Vagina (tissue), 2 donors: ENCODE measurements at regions not wholly inside any gene's neighbourhood (a gene's known extent, or its start where the extent isn't known, plus 50 kb on each side); places are given as distances from the start of the nearest gene placed in this dataset.
"Not testable (repeated sequence)": the region's sequence is repeated elsewhere in the genome, so short reads cannot be mapped to it uniquely, and the experiment has no call there.

Source experiments
- DNase-seq, 2 donors: peaks; one replicate each; pipeline ENCODE4 v3.0.0-alpha.2; 2017; ENCODE audit errors: extremely low spot score in 2 of 2
- H3K27ac ChIP-seq: fragments of 200-600 bp; sonication (generic); one replicate; pipeline ENCODE4 v1.5.1; 2019
- H3K27me3 ChIP-seq: fragments of 200-600 bp; sonication (generic); one replicate; pipeline ENCODE4 v1.5.1; 2019
- H3K36me3 ChIP-seq, 2 donors: fragments of 200-600 bp; sonication (generic); one replicate each; pipeline ENCODE4 v1.5.1; 2017 to 2019
- H3K4me1 ChIP-seq: fragments of 200-600 bp; sonication (generic); one replicate; pipeline ENCODE4 v1.5.1; 2019
- H3K4me3 ChIP-seq, 2 donors: fragments of 200-600 bp; sonication (generic); 1 replicate in 1 of 2; 2 replicates in 1 of 2; pipeline ENCODE4 v1.5.1; 2016 to 2019
- H3K9me3 ChIP-seq: fragments of 200-600 bp; sonication (generic); one replicate; pipeline ENCODE4 v1.5.1; 2019
- CTCF ChIP-seq, 3 experiments: fragments of 450-650 bp in 2 of 3; fragments of 200-600 bp in 1 of 3; sonication (generic) in 1 of 3; IDR thresholded peaks; one replicate each; pipeline ENCODE4 v1.5.1; 2017 to 2019; ENCODE audit warnings: antibody characterized with exemption in 3 of 3, mild to moderate bottlenecking in 2 of 3, moderate library complexity in 2 of 3
- POLR2A ChIP-seq, 2 donors: fragments of 450-650 bp; IDR thresholded peaks; one replicate each; pipeline ENCODE4 v1.6.1; 2017; ENCODE audit warnings: antibody characterized with exemption in 2 of 2, mild to moderate bottlenecking in 2 of 2, moderate library complexity in 2 of 2
- POLR2AphosphoS5 ChIP-seq, 2 donors: sonication (generic); formaldehyde crosslinking; IDR thresholded peaks; one replicate each; pipeline ENCODE4 v1.9.0; 2017; ENCODE audit warnings: antibody characterized with exemption in 2 of 2, mild to moderate bottlenecking in 2 of 2, low read depth in 1 of 2; ENCODE audit not compliant: insufficient read depth in 1 of 2
- intact Hi-C: fragments of 100-400 bp; cut with DNase I; formaldehyde crosslinking; loops from one replicate; pipeline ENCODE4 v1.15.1; 2023

GRCh38 chr14:47919334-47919846 is 244.0 kb upstream of the MDGA2 start:
- intact Hi-C loops = no loop called here

DNA sequence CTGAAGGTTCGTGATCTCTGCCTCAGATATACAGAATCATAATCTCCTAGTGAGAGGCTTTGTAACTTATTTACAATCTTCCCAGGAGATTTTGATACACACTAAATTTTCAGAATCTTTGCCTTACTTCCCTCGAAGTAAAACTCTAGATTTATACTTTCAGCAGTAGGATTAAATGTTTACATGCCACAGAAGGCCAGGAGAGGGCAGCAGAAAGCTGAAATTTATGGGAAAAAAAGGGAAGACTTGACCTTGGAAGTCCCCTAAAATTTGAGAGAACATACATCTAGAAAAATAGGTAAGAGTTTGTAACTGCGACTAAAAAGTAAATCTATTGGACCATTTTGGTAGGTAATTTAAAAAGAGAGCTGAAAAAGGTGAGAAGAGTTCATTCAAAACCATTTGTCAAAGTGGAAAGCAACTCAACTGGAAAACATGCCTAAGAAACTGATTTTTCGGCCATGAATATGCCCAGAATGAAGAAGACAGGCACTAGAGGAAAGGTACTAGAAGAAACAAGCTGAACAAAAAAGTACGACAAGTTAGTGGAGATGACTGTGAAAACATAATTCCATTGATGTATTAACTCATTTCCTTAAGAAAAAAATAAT is 242.0 kb upstream of the MDGA2 start:
- Histone ChIP-seq H3K4me3 (no peak overlapping the region), H3K27me3 (no peaks in the 10 kb centered on the region), H3K4me1 (no peaks in the 10 kb centered on the region), H3K9me3 (no peaks in the 10 kb centered on the region), H3K27ac (no peak overlapping the region), H3K36me3 (no peaks in the 10 kb centered on the region)
- DNase-seq = no peak
- TF ChIP-seq POLR2AphosphoS5 (IDR thresholded peaks at IDR 0.05; ENCODE audit: insufficient read depth in 1 of 2, low read depth in 1 of 2) (no peak), POLR2A (IDR thresholded peaks at IDR 0.05) (no peak), CTCF (IDR thresholded peaks at IDR 0.05) (no peak)
- intact Hi-C loops = no loop called here

More at GRCh38 chr14:47919334-47919846, 244.0 kb upstream of the MDGA2 start:
- Histone ChIP-seq H3K27ac (no peak overlapping the region), H3K36me3 (no peaks in the 10 kb centered on the region), H3K4me3 (no peak overlapping the region), H3K4me1 (no peaks in the 10 kb centered on the region), H3K9me3 (no peaks in the 10 kb centered on the region), H3K27me3 (no peaks in the 10 kb centered on the region)
- TF ChIP-seq POLR2AphosphoS5 (IDR thresholded peaks at IDR 0.05; ENCODE audit: insufficient read depth in 1 of 2, low read depth in 1 of 2) (no peak), CTCF (IDR thresholded peaks at IDR 0.05) (no peak), POLR2A (IDR thresholded peaks at IDR 0.05) (no peak)
- DNase-seq = no peak

GRCh38 chr14:47901141-47901540 is 225.7 kb upstream of the MDGA2 start:
- H3K36me3 ChIP-seq, intact Hi-C loops, H3K4me1 ChIP-seq, H3K9me3 ChIP-seq, DNase-seq, H3K27me3 ChIP-seq, H3K27ac ChIP-seq, H3K4me3 ChIP-seq: not testable (repeated sequence)

- no peaks in the 10 kb centered on the region for H3K4me1 ChIP-seq
- no peak for TF ChIP-seq POLR2A (IDR thresholded peaks at IDR 0.05)
- no peak for TF ChIP-seq CTCF (IDR thresholded peaks at IDR 0.05)
- no peak for TF ChIP-seq POLR2AphosphoS5 (IDR thresholded peaks at IDR 0.05; ENCODE audit: insufficient read depth in 1 of 2, low read depth in 1 of 2)
- H3K9me3 ChIP-seq = no peaks in the 10 kb centered on the region
- H3K27me3 ChIP-seq = no peaks in the 10 kb centered on the region
- no peak overlapping the region for H3K27ac ChIP-seq
- H3K4me3 ChIP-seq = no peak overlapping the region
- no peak for DNase-seq
- intact Hi-C loops = no loop called here
- no peaks in the 10 kb centered on the region for H3K36me3 ChIP-seq
Observed at GRCh38 chr14:47899685-47900084, 224.3 kb upstream of the MDGA2 start.

DNA sequence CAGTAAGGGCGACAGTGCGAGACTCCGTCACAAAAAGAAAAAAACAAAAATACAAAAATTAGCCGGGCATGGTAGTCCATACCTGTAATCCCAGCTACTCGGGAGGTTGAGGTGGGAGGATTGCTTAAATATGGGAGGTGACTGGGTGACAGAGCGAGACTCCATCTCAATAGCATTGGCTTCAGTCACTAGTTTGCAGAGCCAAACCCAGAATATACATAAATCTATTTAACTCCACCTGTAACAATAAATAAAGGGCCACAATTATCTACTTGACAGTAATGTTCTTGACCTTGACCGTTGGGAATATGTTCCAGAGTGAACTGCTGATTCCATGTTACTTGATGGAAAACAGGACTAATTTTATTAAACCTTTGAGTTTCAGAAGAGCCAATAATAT is 198.9 kb upstream of the MDGA2 start:
- H3K4me3 ChIP-seq = no peak overlapping the region
- no peak for TF ChIP-seq POLR2A (IDR thresholded peaks at IDR 0.05)
- TF ChIP-seq POLR2AphosphoS5 (IDR thresholded peaks at IDR 0.05; ENCODE audit: insufficient read depth in 1 of 2, low read depth in 1 of 2) = no peak
- TF ChIP-seq CTCF (IDR thresholded peaks at IDR 0.05) = no peak
- DNase-seq = no peak
- no peaks in the 10 kb centered on the region for H3K36me3 ChIP-seq
- H3K9me3 ChIP-seq = no peaks in the 10 kb centered on the region
- H3K4me1 ChIP-seq = no peaks in the 10 kb centered on the region
- intact Hi-C loops = no loop called here
- no peaks in the 10 kb centered on the region for H3K27me3 ChIP-seq
- no peak overlapping the region for H3K27ac ChIP-seq
